22Rv1 (cell line): ENCODE measurements at regions not wholly inside any gene's neighbourhood (a gene's known extent, or its start where the extent isn't known, plus 50 kb on each side); places are given as distances from the start of the nearest gene placed in this dataset.

ENCODE experiments used
- CTCF ChIP-seq: fragments of 450-650 bp; IDR thresholded peaks from 2 replicates; pipeline ENCODE4 v1.5.1; 2017; ENCODE audit warnings: mild to moderate bottlenecking
- ZFX ChIP-seq: fragments of 450-650 bp; IDR thresholded peaks from 2 replicates; pipeline ENCODE4 v1.6.1; 2017; ENCODE audit warnings: antibody characterized with exemption, borderline replicate concordance

- TF ChIP-seq CTCF (no peak), ZFX (no peak)
These were observed 452.1 kb upstream of the BOD1L1 start for GRCh38 chr4:14079601-14080000.
